ENCODE measurements at regions not wholly inside any gene's neighbourhood (a gene's known extent, or its start where the extent isn't known, plus 50 kb on each side); places are given as distances from the start of the nearest gene placed in this dataset.
"Not testable (repeated sequence)": the region's sequence is repeated elsewhere in the genome, so short reads cannot be mapped to it uniquely, and the experiment has no call there.

GRCh38 chr13:87557788-87558187 is 113.4 kb upstream of the SLITRK5 start:
- H3K4me3 ChIP-seq (ENCODE audit: low read depth, low read length): no peak overlapping the region
- CTCF ChIA-PET: no interaction called here
- POLR2A ChIA-PET: no interaction called here
- peaks cover 5% of the 10 kb centered on the region; the same call in 1 of the 2 replicates for H3K9me3 ChIP-seq (ENCODE audit: control insufficient read depth, insufficient read depth, low read length)
- H3K27ac ChIP-seq (ENCODE audit: low read depth, low read length): no peak overlapping the region
- no peaks in the 10 kb centered on the region for H3K27me3 ChIP-seq (ENCODE audit: control insufficient read depth, insufficient read depth, low read length)
- DNase-seq (ENCODE audit: low read depth, low spot score): no peak
- no peak for TF ChIP-seq CTCF (IDR thresholded peaks at IDR 0.05; ENCODE audit: low read depth, low read length)

GRCh38 chr13:87561580-87561979 is 109.6 kb upstream of the SLITRK5 start:
- H3K4me3 ChIP-seq (ENCODE audit: low read depth, low read length); CTCF ChIA-PET; H3K9me3 ChIP-seq (ENCODE audit: control insufficient read depth, insufficient read depth, low read length); POLR2A ChIA-PET; H3K27ac ChIP-seq (ENCODE audit: low read depth, low read length); DNase-seq (ENCODE audit: low read depth, low spot score); H3K27me3 ChIP-seq (ENCODE audit: control insufficient read depth, insufficient read depth, low read length): not testable (repeated sequence)

GRCh38 chr13:87570669-87571068 is 100.5 kb upstream of the SLITRK5 start:
- no peak for TF ChIP-seq CTCF (IDR thresholded peaks at IDR 0.05; ENCODE audit: low read depth, low read length)
- DNase-seq (ENCODE audit: low read depth, low spot score): no peak
- no peaks in the 10 kb centered on the region for H3K9me3 ChIP-seq (ENCODE audit: control insufficient read depth, insufficient read depth, low read length)
- POLR2A ChIA-PET: no interaction called here
- CTCF ChIA-PET: no interaction called here
- no peak overlapping the region for H3K4me3 ChIP-seq (ENCODE audit: low read depth, low read length)
- no peaks in the 10 kb centered on the region for H3K27me3 ChIP-seq (ENCODE audit: control insufficient read depth, insufficient read depth, low read length)
- no peak overlapping the region for H3K27ac ChIP-seq (ENCODE audit: low read depth, low read length)

GRCh38 chr13:87582399-87582798 is 88.8 kb upstream of the SLITRK5 start:
- Histone ChIP-seq H3K27ac (ENCODE audit: low read depth, low read length) (no peak overlapping the region), H3K4me3 (ENCODE audit: low read depth, low read length) (no peak overlapping the region), H3K27me3 (ENCODE audit: control insufficient read depth, insufficient read depth, low read length) (no peaks in the 10 kb centered on the region), H3K9me3 (ENCODE audit: control insufficient read depth, insufficient read depth, low read length) (no peaks in the 10 kb centered on the region; the same call in 1 of the 2 replicates)
- ChIA-PET CTCF (no interaction called here), POLR2A (no interaction called here)
- no peak for DNase-seq (ENCODE audit: low read depth, low spot score)
- TF ChIP-seq CTCF (IDR thresholded peaks at IDR 0.05; ENCODE audit: low read depth, low read length): no peak

- H3K9me3 ChIP-seq (ENCODE audit: control insufficient read depth, insufficient read depth, low read length): no peaks in the 10 kb centered on the region
- no peaks in the 10 kb centered on the region for H3K27me3 ChIP-seq (ENCODE audit: control insufficient read depth, insufficient read depth, low read length)
- TF ChIP-seq CTCF (IDR thresholded peaks at IDR 0.05; ENCODE audit: low read depth, low read length): no peak
- ChIA-PET POLR2A (no interaction called here), CTCF (no interaction called here)
- no peak for DNase-seq (ENCODE audit: low read depth, low spot score)
- no peak overlapping the region for H3K27ac ChIP-seq (ENCODE audit: low read depth, low read length)
- H3K4me3 ChIP-seq (ENCODE audit: low read depth, low read length): no peak overlapping the region
Measured at GRCh38 chr13:87590518-87590917, 80.7 kb upstream of the SLITRK5 start.

- DNase-seq (ENCODE audit: low read depth, low spot score); H3K4me3 ChIP-seq (ENCODE audit: low read depth, low read length); H3K27me3 ChIP-seq (ENCODE audit: control insufficient read depth, insufficient read depth, low read length); POLR2A ChIA-PET; H3K9me3 ChIP-seq (ENCODE audit: control insufficient read depth, insufficient read depth, low read length); CTCF ChIA-PET; H3K27ac ChIP-seq (ENCODE audit: low read depth, low read length): not testable (repeated sequence)
Measured at GRCh38 chr13:87604437-87604836, 66.7 kb upstream of the SLITRK5 start.
